Endodermal cell (in vitro differentiated cells): ENCODE measurements at regions not wholly inside any gene's neighbourhood (a gene's known extent, or its start where the extent isn't known, plus 50 kb on each side); places are given as distances from the start of the nearest gene placed in this dataset.

Source experiments
- DNase-seq: peaks from one replicate; pipeline ENCODE4 v3.0.0-alpha.2; 2017
- H3K27ac ChIP-seq: 2 replicates; pipeline ENCODE4 v1.5.1; 2013; ENCODE audit warnings: mild to moderate bottlenecking, low read depth, low read length, moderate library complexity
- H3K27me3 ChIP-seq: 2 replicates; pipeline ENCODE4 v1.6.1; 2013; ENCODE audit warnings: mild to moderate bottlenecking, low read length, moderate library complexity; ENCODE audit not compliant: insufficient read depth, control insufficient read depth, poor library complexity, severe bottlenecking
- H3K36me3 ChIP-seq: 2 replicates; pipeline ENCODE4 v1.7.0; 2013; ENCODE audit warnings: mild to moderate bottlenecking, low read length, moderate library complexity; ENCODE audit not compliant: control insufficient read depth, insufficient read depth
- H3K4me1 ChIP-seq: one replicate; pipeline ENCODE4 v1.7.0; 2013; ENCODE audit warnings: low read length; ENCODE audit not compliant: control insufficient read depth, insufficient read depth
- H3K4me3 ChIP-seq: 2 replicates; pipeline ENCODE4 v1.5.1; 2013; ENCODE audit warnings: mild to moderate bottlenecking, low read length, moderate library complexity
- H3K9ac ChIP-seq: 2 replicates; pipeline ENCODE4 v1.6.1; 2013; ENCODE audit warnings: mild to moderate bottlenecking, low read length, moderate library complexity; ENCODE audit not compliant: poor library complexity, severe bottlenecking; ENCODE audit errors: extremely low read depth
- H3K9me3 ChIP-seq: 2 replicates; pipeline ENCODE4 v1.6.1; 2013; ENCODE audit warnings: mild to moderate bottlenecking, low read length, moderate library complexity; ENCODE audit not compliant: control insufficient read depth
- H3K27ac Mint-ChIP-seq: 2 replicates; pipeline ENCODE4 v1.8.0; 2020; ENCODE audit warnings: mixed read lengths
- H3K27me3 Mint-ChIP-seq: 2 replicates; pipeline ENCODE4 v1.8.0; 2021; ENCODE audit warnings: mild to moderate bottlenecking, mixed read lengths; ENCODE audit not compliant: insufficient read depth
- H3K36me3 Mint-ChIP-seq: 2 replicates; pipeline ENCODE4 v1.8.0; 2020; ENCODE audit warnings: low read depth, mixed read lengths
- H3K4me1 Mint-ChIP-seq: 2 replicates; pipeline ENCODE4 v1.8.0; 2020; ENCODE audit warnings: mixed read lengths
- H3K4me3 Mint-ChIP-seq: 2 replicates; pipeline ENCODE4 v1.8.0; 2020; ENCODE audit warnings: mild to moderate bottlenecking, moderate library complexity, mixed read lengths
- H3K9me3 Mint-ChIP-seq: 2 replicates; pipeline ENCODE4 v1.8.0; 2020; ENCODE audit warnings: mild to moderate bottlenecking, mixed read lengths
- CTCF ChIP-seq: fragments of 200-600 bp; sonication (generic); conservative IDR thresholded peaks from 2 replicates; pipeline ENCODE4 v1.5.0; 2021; ENCODE audit warnings: antibody characterized with exemption, mild to moderate bottlenecking
- WGBS, 2 experiments: methylation state at CpG; one replicate each; pipeline versions ENCODE4 v1.1.5 to v1.1.7; 2013; ENCODE audit warnings: missing lambda C conversion rate in 2 of 2, mixed read lengths in 1 of 2; ENCODE audit not compliant: insufficient coverage in 1 of 2, insufficient read length in 1 of 2; 5-methylcytosine and 5-hydroxymethylcytosine counted together

DNA sequence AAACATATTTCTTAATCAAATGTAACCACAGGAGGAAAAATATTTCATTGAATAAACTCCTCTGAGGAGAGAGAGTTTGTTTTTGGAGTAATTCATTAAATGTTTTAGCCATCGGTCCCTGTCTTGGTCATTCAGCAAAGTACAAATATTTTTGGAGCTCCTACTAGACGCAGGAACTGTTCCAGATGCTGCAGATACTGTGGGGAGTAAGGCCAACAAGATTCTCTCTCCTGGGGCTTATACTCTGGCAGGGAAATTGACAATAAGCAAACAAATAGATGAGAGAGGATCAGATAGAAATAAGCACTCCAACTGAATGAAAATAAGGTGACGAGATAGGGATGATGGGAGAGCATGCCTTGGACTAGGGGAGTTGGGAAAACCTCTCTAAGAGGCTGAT is 264.1 kb downstream of the TTC8 start:
- H3K36me3 ChIP-seq = no peaks in the 10 kb centered on the region
- Mint-ChIP-seq H3K9me3 (peaks cover 4% of the 10 kb centered on the region), H3K4me3 (no peak overlapping the region), H3K36me3 (no peaks in the 10 kb centered on the region), H3K27me3 (peaks cover 9% of the 10 kb centered on the region), H3K4me1 (no peaks in the 10 kb centered on the region), H3K27ac (no peak overlapping the region)
- no peaks in the 10 kb centered on the region for H3K27me3 ChIP-seq
- H3K9ac ChIP-seq = no peak overlapping the region
- no peak overlapping the region for H3K27ac ChIP-seq
- H3K4me1 ChIP-seq = no peaks in the 10 kb centered on the region
- no peaks in the 10 kb centered on the region for H3K9me3 ChIP-seq
- 93 to 100% methylated on average over 2 to 3 of the region's 3 CpGs for WGBS, 2 experiments
- no peak overlapping the region for H3K4me3 ChIP-seq
- TF ChIP-seq CTCF = no peak
- DNase-seq = no peak

DNA sequence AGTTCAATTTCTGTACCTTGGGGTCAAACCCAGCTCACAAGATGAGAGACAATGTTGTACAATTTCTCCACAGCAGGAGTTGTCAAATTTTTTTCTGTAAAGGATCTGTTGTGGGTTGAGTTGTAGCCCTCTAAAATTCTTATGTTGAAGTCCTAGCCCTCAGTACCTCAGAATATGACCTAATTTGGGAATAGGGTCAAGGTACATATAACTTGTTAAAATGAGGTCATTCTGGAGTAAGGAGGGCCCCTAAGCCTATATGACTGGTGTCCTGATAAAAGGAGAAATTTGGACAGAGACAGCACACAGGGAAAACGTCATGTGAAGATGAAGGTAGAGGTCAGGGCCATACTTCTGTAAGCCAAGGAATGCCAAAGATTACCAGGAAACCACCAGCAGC is 264.9 kb downstream of the TTC8 start:
- no peaks in the 10 kb centered on the region for H3K36me3 ChIP-seq
- Mint-ChIP-seq H3K4me1 (no peaks in the 10 kb centered on the region), H3K36me3 (no peaks in the 10 kb centered on the region), H3K27me3 (peaks cover 10% of the 10 kb centered on the region), H3K27ac (no peak overlapping the region), H3K9me3 (peaks cover 4% of the 10 kb centered on the region), H3K4me3 (no peak overlapping the region)
- H3K4me1 ChIP-seq = no peaks in the 10 kb centered on the region
- DNase-seq = no peak
- TF ChIP-seq CTCF = no peak
- no peak overlapping the region for H3K4me3 ChIP-seq
- H3K27ac ChIP-seq = no peak overlapping the region
- no peak overlapping the region for H3K9ac ChIP-seq
- H3K9me3 ChIP-seq = no peaks in the 10 kb centered on the region
- 82 to 83% methylated on average over 1 of the region's 1 CpG for WGBS, 2 experiments
- no peaks in the 10 kb centered on the region for H3K27me3 ChIP-seq

GRCh38 chr14:89091781-89092180 is 267.3 kb downstream of the TTC8 start:
- no peak overlapping the region for H3K4me3 ChIP-seq
- H3K27me3 Mint-ChIP-seq = peaks cover 13% of the 10 kb centered on the region
- TF ChIP-seq CTCF = no peak
- DNase-seq = no peak
- peaks cover 8% of the 10 kb centered on the region for H3K9me3 Mint-ChIP-seq
- no peak overlapping the region for H3K4me3 Mint-ChIP-seq
- WGBS, 2 experiments = 100% methylated on average over 1 of the region's 1 CpG; no CpG with 5 or more reads in 1 of the 2 experiments
- no peak overlapping the region for H3K9ac ChIP-seq
- no peaks in the 10 kb centered on the region for H3K9me3 ChIP-seq
- H3K27ac ChIP-seq = no peak overlapping the region
- no peak overlapping the region for H3K27ac Mint-ChIP-seq
- H3K4me1 Mint-ChIP-seq = no peaks in the 10 kb centered on the region
- no peaks in the 10 kb centered on the region for H3K36me3 Mint-ChIP-seq
- H3K36me3 ChIP-seq = no peaks in the 10 kb centered on the region
- no peaks in the 10 kb centered on the region for H3K27me3 ChIP-seq
- no peaks in the 10 kb centered on the region for H3K4me1 ChIP-seq
